ENCODE measurements at regions not wholly inside any gene's neighbourhood (a gene's known extent, or its start where the extent isn't known, plus 50 kb on each side); places are given as distances from the start of the nearest gene placed in this dataset.

DNA sequence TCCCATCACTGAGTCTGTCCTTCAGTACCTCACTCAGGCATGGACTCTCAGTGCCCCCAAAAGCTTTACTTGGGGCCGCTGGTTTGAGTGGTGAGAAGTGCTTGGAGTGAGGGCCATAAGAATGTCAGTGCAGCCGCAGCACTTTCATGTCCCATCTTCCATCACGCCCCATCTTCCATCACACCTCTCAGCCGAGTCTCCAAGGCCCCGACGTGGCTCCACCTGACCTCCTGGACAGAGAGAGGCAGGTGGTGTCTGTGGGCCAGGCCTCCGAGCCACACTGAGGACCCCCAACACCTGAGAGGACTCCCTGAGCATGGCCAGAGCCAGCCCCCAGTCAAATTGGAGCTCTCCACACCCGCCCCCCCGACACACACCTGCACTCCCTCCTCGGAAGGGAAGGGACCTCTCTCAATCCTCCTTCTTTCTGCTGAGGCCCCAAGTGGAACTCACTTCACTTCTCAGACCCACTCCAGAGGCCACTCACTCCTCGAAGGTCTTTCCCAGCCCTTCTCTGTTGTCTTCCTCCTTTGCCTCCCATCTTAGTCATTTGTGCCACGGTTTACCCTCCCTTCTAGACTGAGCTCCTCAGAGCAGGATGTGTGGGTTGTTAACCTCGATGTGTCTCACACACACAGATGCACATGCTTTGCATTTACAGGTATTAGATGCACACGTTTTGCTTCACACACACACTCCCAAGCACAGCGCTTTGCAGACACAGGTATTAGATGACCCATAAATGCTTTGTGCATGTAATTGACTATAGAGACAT is 65.7 kb upstream of the ATP12A start:
- TF ChIP-seq EZH2 (IDR thresholded peaks at IDR 0.05; ENCODE audit: insufficient read depth, poor library complexity, severe bottlenecking) (no peak), EZH2phosphoT487 (IDR thresholded peaks at IDR 0.05; ENCODE audit: insufficient read depth, low read depth) (no peak)

Data from GM23248 (cell line).